Transverse colon (tissue), 4 donors: ENCODE measurements at regions not wholly inside any gene's neighbourhood (a gene's known extent, or its start where the extent isn't known, plus 50 kb on each side); places are given as distances from the start of the nearest gene placed in this dataset.

Experiments
- DNase-seq: peaks from one replicate; pipeline ENCODE4 v3.0.0-alpha.2; 2019
- H3K27ac ChIP-seq, 4 donors: fragments of 200-600 bp; sonication (generic); 2 replicates each; pipeline ENCODE4 v1.5.1; 2016 to 2018; ENCODE audit warnings: inconsistent platforms in 4 of 4
- H3K27me3 ChIP-seq: fragments of 200-600 bp; sonication (generic); 2 replicates; pipeline ENCODE4 v1.5.1; 2017; ENCODE audit warnings: inconsistent platforms
- H3K36me3 ChIP-seq, 4 donors: fragments of 200-600 bp; sonication (generic); 2 replicates each; pipeline ENCODE4 v1.5.1; 2017 to 2019; ENCODE audit warnings: inconsistent platforms in 4 of 4
- H3K4me1 ChIP-seq, 4 donors: fragments of 200-600 bp; sonication (generic); 2 replicates each; pipeline ENCODE4 v1.5.1; 2017 to 2020; ENCODE audit warnings: inconsistent platforms in 4 of 4
- H3K4me3 ChIP-seq, 4 donors: fragments of 200-600 bp; sonication (generic); 1 replicate in 1 of 4; 2 replicates in 3 of 4; pipeline versions ENCODE4 v1.5.1 to v1.6.1; 2017 to 2019; ENCODE audit warnings: inconsistent platforms in 4 of 4
- H3K9me3 ChIP-seq, 2 donors: fragments of 200-600 bp; sonication (generic); 2 replicates each; pipeline ENCODE4 v1.5.1; 2017 to 2019; ENCODE audit warnings: inconsistent platforms in 2 of 2
- CTCF ChIP-seq, 5 experiments: fragments of 200-600 bp in 3 of 5; fragments of 450-650 bp in 2 of 5; sonication (generic) in 3 of 5; IDR thresholded peaks; 1 replicate in 2 of 5; 2 replicates in 3 of 5; pipeline ENCODE4 v1.5.1; 2016 to 2017; ENCODE audit warnings: antibody characterized with exemption in 5 of 5, inconsistent platforms in 3 of 5, mild to moderate bottlenecking in 2 of 5, moderate library complexity in 1 of 5
- EP300 ChIP-seq: sonication (generic); formaldehyde crosslinking; IDR thresholded peaks from one replicate; pipeline ENCODE4 v1.6.1; 2017; ENCODE audit warnings: antibody characterized with exemption, low read depth
- POLR2A ChIP-seq: fragments of 450-650 bp; IDR thresholded peaks from one replicate; pipeline ENCODE4 v1.6.1; 2016; ENCODE audit warnings: antibody characterized with exemption, mild to moderate bottlenecking, moderate library complexity
- POLR2AphosphoS5 ChIP-seq, 3 donors: sonication (generic); formaldehyde crosslinking; IDR thresholded peaks; one replicate each; pipeline ENCODE4 v1.6.1; 2016; ENCODE audit warnings: antibody characterized with exemption in 3 of 3
- WGBS, 2 donors: methylation state at CpG; one replicate each; pipeline ENCODE4 v1.1.5; 2018; ENCODE audit warnings: low coverage in 1 of 2; 5-methylcytosine and 5-hydroxymethylcytosine counted together
- in situ Hi-C, 4 donors: fragments of 200-750 bp; cut with MboI; loops; one replicate each; pipeline versions ENCODE4 v1.15.0 to v1.15.1; 2017; ENCODE audit warnings: low sequenced_read_pairs in 3 of 4, low pct_ligation_motif_present in 1 of 4, low pct_unique_long_range_greater_than_20kb in 1 of 4
- intact Hi-C: fragments of 100-400 bp; cut with DNase I; formaldehyde crosslinking; loops from one replicate; pipeline ENCODE4 v1.15.1; 2023; ENCODE audit warnings: low total_unique reads

DNA sequence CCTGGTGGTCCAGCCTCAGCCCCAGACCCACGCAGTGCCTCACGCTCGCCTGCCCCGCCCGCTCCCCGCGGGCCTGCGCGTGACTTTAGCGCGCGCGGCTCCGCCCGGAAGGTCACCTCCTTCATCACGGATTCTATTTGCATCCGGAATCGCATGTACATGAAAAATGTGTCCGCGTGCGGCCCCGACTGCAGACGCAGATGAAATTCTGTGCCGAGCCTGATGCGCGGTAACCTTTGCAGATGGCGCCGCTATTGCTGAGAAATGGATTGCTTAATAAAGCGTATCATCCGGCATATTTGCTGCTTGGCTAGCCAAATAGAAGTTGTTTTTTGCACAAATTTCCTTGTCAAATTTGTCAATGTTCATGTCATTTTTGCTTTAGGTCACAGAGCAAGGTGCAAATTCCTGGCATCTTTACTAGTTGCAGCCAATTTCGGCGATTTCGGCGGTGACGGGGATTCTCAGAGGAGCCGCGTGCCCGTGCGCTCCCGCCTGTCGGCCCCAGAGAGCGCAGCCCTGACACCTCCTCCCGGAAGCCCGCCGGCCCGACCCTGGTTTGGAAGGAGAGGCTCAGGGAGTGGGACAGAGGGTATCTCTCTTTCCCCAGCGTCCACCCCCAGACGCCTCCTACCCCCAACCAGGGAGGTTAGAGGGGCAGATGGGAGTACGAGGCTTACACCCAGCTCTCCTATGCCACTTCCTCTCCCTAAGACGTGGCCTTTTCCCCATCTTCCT, 85.9 kb upstream of the PAX2 start:
- Histone ChIP-seq H3K9me3 (no peaks in the 10 kb centered on the region), H3K4me3 (no peak overlapping the region), H3K27me3 (peaks cover 97% of the 10 kb centered on the region), H3K36me3 (no peaks in the 10 kb centered on the region), H3K4me1 (peaks cover 0 to 24% (median 15%) of the 10 kb centered on the region in 4 donors), H3K27ac (no peak overlapping the region)
- 6 to 25% methylated on average over 4 to 42 of the region's 50 CpGs for WGBS, 2 donors
- intact Hi-C loops, result no loop called here
- TF ChIP-seq POLR2AphosphoS5 (IDR thresholded peaks at IDR 0.05) (no peak), EP300 (no peak), CTCF (IDR thresholded peaks at IDR 0.05) (no peak), POLR2A (no peak)
- in situ Hi-C loops, result no loop called here
- no peak for DNase-seq

- DNase-seq, result no peak
- H3K27me3 ChIP-seq, result peaks cover 90% of the 10 kb centered on the region
- TF ChIP-seq POLR2AphosphoS5 (IDR thresholded peaks at IDR 0.05) (no peak), EP300 (no peak), POLR2A (no peak), CTCF (IDR thresholded peaks at IDR 0.05) (no peak)
- H3K27ac ChIP-seq, result no peak overlapping the region
- intact Hi-C loops (no loop called here), in situ Hi-C loops (no loop called here)
- no peaks in the 10 kb centered on the region for H3K9me3 ChIP-seq
- no peak overlapping the region for H3K4me3 ChIP-seq
- H3K4me1 ChIP-seq, result peaks cover 0 to 15% (median 9%) of the 10 kb centered on the region in 4 donors
- H3K36me3 ChIP-seq, result no peaks in the 10 kb centered on the region
- WGBS, 2 donors, result 28% methylated on average over 6 of the region's 6 CpGs; no CpG with 5 or more reads in 1 of the 2 donors
Measured at GRCh38 chr10:100660365-100660764, 85.0 kb upstream of the PAX2 start.

- Histone ChIP-seq H3K9me3 (no peaks in the 10 kb centered on the region), H3K27me3 (peaks cover 89% of the 10 kb centered on the region), H3K4me1 (peaks cover 0 to 10% (median 5%) of the 10 kb centered on the region in 4 donors), H3K36me3 (no peaks in the 10 kb centered on the region), H3K4me3 (no peak overlapping the region), H3K27ac (no peak overlapping the region)
- no peak for DNase-seq
- TF ChIP-seq POLR2A (no peak), POLR2AphosphoS5 (IDR thresholded peaks at IDR 0.05) (no peak), EP300 (no peak), CTCF (IDR thresholded peaks at IDR 0.05) (no peak)
- 50 to 64% methylated on average over 2 of the region's 3 CpGs for WGBS, 2 donors
- intact Hi-C loops (no loop called here), in situ Hi-C loops (no loop called here)
Measured at GRCh38 chr10:100660945-100661344, 84.4 kb upstream of the PAX2 start.

GRCh38 chr10:100661520-100661919, 83.9 kb upstream of the PAX2 start:
- Histone ChIP-seq H3K27ac (no peak overlapping the region), H3K36me3 (no peaks in the 10 kb centered on the region), H3K9me3 (no peaks in the 10 kb centered on the region), H3K4me3 (no peak overlapping the region), H3K4me1 (peaks cover 0 to 4% (median 0%) of the 10 kb centered on the region in 4 donors), H3K27me3 (peaks cover 87% of the 10 kb centered on the region)
- in situ Hi-C loops (no loop called here), intact Hi-C loops (no loop called here)
- TF ChIP-seq EP300 (no peak), POLR2A (no peak), POLR2AphosphoS5 (IDR thresholded peaks at IDR 0.05) (no peak), CTCF (IDR thresholded peaks at IDR 0.05) (no peak)
- DNase-seq, result no peak
- 27 to 62% methylated on average over 3 to 13 of the region's 13 CpGs for WGBS, 2 donors
